Loucy (cell line): ENCODE measurements at regions not wholly inside any gene's neighbourhood (a gene's known extent, or its start where the extent isn't known, plus 50 kb on each side); places are given as distances from the start of the nearest gene placed in this dataset.

Experiments used
- H2AFZ ChIP-seq: fragments of 200-600 bp; sonication (generic); 2 replicates; pipeline ENCODE4 v1.6.0; 2016; ENCODE audit warnings: antibody characterized with exemption, mild to moderate bottlenecking, low read length, moderate library complexity
- H3F3A ChIP-seq: fragments of 200-600 bp; 2 replicates; pipeline ENCODE4 v1.6.0; 2016; ENCODE audit warnings: antibody characterized with exemption, low read depth, mild to moderate bottlenecking
- H3K27me3 ChIP-seq: fragments of 200-600 bp; sonication (generic); 2 replicates; pipeline ENCODE4 v1.6.1; 2014; ENCODE audit warnings: low read length, mild to moderate bottlenecking; ENCODE audit not compliant: insufficient read depth, poor library complexity, severe bottlenecking
- H3K36me3 ChIP-seq: fragments of 200-600 bp; sonication (generic); 2 replicates; pipeline ENCODE4 v1.6.1; 2016; ENCODE audit warnings: low read length; ENCODE audit not compliant: insufficient read depth
- H3K4me1 ChIP-seq: fragments of 200-600 bp; sonication (generic); 2 replicates; pipeline ENCODE4 v1.5.1; 2014; ENCODE audit warnings: low read length, mild to moderate bottlenecking; ENCODE audit not compliant: insufficient read depth, poor library complexity, severe bottlenecking
- H3K4me2 ChIP-seq: fragments of 200-600 bp; sonication (generic); 2 replicates; pipeline ENCODE4 v1.6.0; 2014; ENCODE audit warnings: antibody characterized with exemption, low read length, low read depth, mild to moderate bottlenecking; ENCODE audit not compliant: poor library complexity, severe bottlenecking
- H3K4me3 ChIP-seq: fragments of 200-600 bp; sonication (generic); 2 replicates; pipeline ENCODE4 v1.5.1; 2014; ENCODE audit warnings: low read length, mild to moderate bottlenecking, mixed read lengths; ENCODE audit not compliant: poor library complexity, severe bottlenecking
- H3K79me2 ChIP-seq: fragments of 200-600 bp; sonication (generic); 2 replicates; pipeline ENCODE4 v1.6.1; 2014; ENCODE audit warnings: low read length; ENCODE audit not compliant: insufficient read depth
- H3K9ac ChIP-seq: fragments of 200-600 bp; sonication (generic); 2 replicates; pipeline ENCODE4 v1.6.0; 2014; ENCODE audit warnings: mild to moderate bottlenecking, low read depth, low read length, moderate library complexity; ENCODE audit not compliant: poor library complexity, severe bottlenecking
- H3K9me2 ChIP-seq: fragments of 200-600 bp; sonication (generic); replicated peaks from 2 replicates; pipeline ENCODE4 v1.6.1; 2016; ENCODE audit warnings: low read depth, low read length, mixed read lengths
- H3K9me3 ChIP-seq: fragments of 200-600 bp; sonication (generic); 2 replicates; pipeline ENCODE4 v1.6.1; 2014; ENCODE audit warnings: mild to moderate bottlenecking, antibody characterized with exemption, low read length, low read depth; ENCODE audit not compliant: insufficient read depth
- H4K20me1 ChIP-seq: fragments of 200-600 bp; sonication (generic); 2 replicates; pipeline ENCODE4 v1.6.0; 2014; ENCODE audit warnings: antibody characterized with exemption, low read length, mild to moderate bottlenecking; ENCODE audit not compliant: insufficient read depth, poor library complexity, severe bottlenecking
- CTCF ChIP-seq: fragments of 200-600 bp; sonication (generic); conservative IDR thresholded peaks from 2 replicates; pipeline ENCODE4 v1.5.1; 2014; ENCODE audit warnings: mild to moderate bottlenecking, antibody characterized with exemption, low read length
- EZH2phosphoT487 ChIP-seq: fragments of 200-600 bp; IDR thresholded peaks from 2 replicates; pipeline ENCODE4 v1.6.1; 2018; ENCODE audit warnings: antibody characterized with exemption, mild to moderate bottlenecking, moderate library complexity, borderline replicate concordance

DNA sequence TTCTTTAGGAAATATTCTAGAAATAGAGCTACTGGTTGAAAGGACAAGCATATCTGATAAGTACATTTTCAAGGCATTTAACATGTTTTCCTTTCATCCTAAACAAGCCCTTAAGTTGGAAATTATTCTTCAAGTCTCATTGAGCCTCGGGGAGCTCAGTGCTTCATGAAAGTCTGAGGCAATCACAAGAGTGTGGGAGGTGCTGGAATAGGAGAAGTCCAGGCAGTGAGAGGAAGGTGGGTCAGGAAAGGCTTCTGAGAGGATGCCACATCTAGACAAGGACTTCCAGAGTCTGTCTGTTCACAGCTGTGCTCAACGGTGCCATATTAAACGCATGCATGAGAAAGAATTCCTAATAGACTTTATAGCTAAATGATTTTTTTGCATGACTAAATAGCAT, 69.8 kb downstream of the CD83 start:
- no peaks in the 10 kb centered on the region for H3K9me3 ChIP-seq
- no peaks in the 10 kb centered on the region for H3K79me2 ChIP-seq
- H3K9ac ChIP-seq = no peak overlapping the region
- H3K4me1 ChIP-seq = no peaks in the 10 kb centered on the region
- no peak overlapping the region for H3K4me2 ChIP-seq
- no peaks in the 10 kb centered on the region for H3F3A ChIP-seq
- no peak overlapping the region for H2AFZ ChIP-seq
- H3K4me3 ChIP-seq = no peak overlapping the region
- H4K20me1 ChIP-seq = no peaks in the 10 kb centered on the region
- TF ChIP-seq EZH2phosphoT487 = no peak
- no peak for TF ChIP-seq CTCF
- H3K36me3 ChIP-seq = no peaks in the 10 kb centered on the region
- no peaks in the 10 kb centered on the region for H3K9me2 ChIP-seq
- no peaks in the 10 kb centered on the region for H3K27me3 ChIP-seq

DNA sequence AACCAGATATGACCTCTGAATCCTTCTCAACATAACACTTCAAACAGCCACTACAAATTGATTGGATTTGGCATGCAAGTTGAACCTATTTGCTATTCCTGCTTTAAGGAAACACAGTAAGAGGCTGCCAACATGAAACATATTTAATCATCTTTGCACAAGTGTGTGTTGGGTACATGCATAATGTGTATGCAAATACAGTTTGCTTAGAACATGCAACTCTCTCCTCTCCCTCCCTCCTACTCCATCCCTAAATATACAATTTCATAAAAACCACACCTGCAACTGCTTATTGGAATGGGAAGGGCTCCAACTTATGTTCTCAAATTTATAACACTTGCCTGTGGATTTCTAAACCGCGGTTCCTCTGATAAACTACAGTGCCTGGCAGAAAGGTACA, 71.5 kb downstream of the CD83 start:
- H3F3A ChIP-seq = no peaks in the 10 kb centered on the region
- no peak overlapping the region for H3K4me2 ChIP-seq
- no peaks in the 10 kb centered on the region for H3K9me3 ChIP-seq
- no peaks in the 10 kb centered on the region for H3K36me3 ChIP-seq
- no peaks in the 10 kb centered on the region for H3K9me2 ChIP-seq
- H3K79me2 ChIP-seq = no peaks in the 10 kb centered on the region
- H3K4me1 ChIP-seq = no peaks in the 10 kb centered on the region
- no peaks in the 10 kb centered on the region for H4K20me1 ChIP-seq
- H2AFZ ChIP-seq = no peak overlapping the region
- no peak overlapping the region for H3K9ac ChIP-seq
- H3K4me3 ChIP-seq = no peak overlapping the region
- H3K27me3 ChIP-seq = no peaks in the 10 kb centered on the region
- TF ChIP-seq EZH2phosphoT487 (no peak), CTCF (no peak)

DNA sequence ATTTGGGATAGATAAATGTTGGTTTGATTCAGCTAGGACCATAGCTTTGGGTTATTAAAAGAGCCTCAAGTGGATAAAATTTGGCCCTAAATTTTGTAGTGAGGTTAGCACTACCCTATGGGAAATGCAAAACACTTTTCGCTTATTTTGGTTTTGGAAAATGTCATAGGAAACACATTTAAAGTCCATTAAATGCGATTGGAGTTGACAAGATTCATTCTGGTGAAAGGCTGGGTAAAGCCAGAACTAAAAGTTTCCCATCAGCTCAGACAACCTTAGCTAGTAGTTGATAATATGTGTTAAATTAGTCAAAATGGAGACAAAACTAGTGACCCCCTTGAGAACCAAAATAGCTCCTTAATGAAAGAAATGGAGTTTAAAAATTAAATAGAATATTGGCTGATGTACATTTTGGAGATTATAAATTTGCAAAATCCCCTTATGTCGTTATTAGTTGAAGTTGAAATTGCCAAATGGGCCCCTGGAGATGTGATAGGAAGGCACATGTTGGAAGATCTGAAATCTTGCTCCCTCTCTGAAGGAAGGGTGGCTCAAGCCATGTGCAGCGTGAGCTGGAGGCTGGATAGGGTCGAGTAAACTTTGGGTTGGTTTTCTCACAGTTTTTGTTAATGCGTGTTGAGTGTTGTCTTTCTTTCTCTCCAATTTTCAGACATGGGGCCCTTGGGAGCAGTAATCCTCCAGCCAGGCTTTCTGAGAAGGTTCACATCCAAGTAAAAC, 72.8 kb downstream of the CD83 start:
- Histone ChIP-seq H3K4me2 (no peak overlapping the region), H3K9ac (no peak overlapping the region), H4K20me1 (no peaks in the 10 kb centered on the region), H3K4me1 (peaks cover 8% of the 10 kb centered on the region), H3K36me3 (no peaks in the 10 kb centered on the region), H3F3A (no peaks in the 10 kb centered on the region), H3K27me3 (no peaks in the 10 kb centered on the region), H2AFZ (no peak overlapping the region), H3K79me2 (no peaks in the 10 kb centered on the region), H3K4me3 (no peak overlapping the region), H3K9me3 (no peaks in the 10 kb centered on the region), H3K9me2 (no peaks in the 10 kb centered on the region)
- TF ChIP-seq CTCF = no peak
- no peak for TF ChIP-seq EZH2phosphoT487
